ENCODE measurements at regions not wholly inside any gene's neighbourhood (a gene's known extent, or its start where the extent isn't known, plus 50 kb on each side); places are given as distances from the start of the nearest gene placed in this dataset.

DNA sequence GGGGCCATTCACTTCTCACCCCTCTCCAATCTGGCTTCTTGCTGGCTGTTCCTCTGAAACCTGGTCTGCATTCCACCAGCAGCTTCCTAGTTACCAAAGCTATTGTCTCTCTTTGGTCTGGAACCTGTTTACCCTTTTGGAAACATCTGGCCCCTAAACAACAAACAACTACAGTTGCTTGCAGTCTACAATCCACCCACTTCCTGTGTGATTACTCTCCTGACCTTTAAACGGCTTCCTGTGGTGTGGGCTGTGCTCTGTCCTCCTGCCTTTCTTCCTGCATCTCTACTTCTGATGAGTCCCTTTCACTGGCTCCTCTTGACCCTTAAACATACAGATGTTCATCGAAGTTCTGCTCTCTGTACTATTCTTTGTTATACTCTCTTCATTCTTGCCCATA is 303.8 kb downstream of the TDRD15 start:
- DNase-seq (ENCODE audit: low read depth), result no peak

- DNase-seq (ENCODE audit: low read depth), result no peak
These were observed 305.0 kb downstream of the TDRD15 start for GRCh38 chr2:21428754-21429153.

GRCh38 chr2:21429747-21430146 is 306.0 kb downstream of the TDRD15 start:
- no peak for DNase-seq (ENCODE audit: low read depth)

GRCh38 chr2:21431078-21431477 is 307.3 kb downstream of the TDRD15 start:
- DNase-seq (ENCODE audit: low read depth), result no peak

DNA sequence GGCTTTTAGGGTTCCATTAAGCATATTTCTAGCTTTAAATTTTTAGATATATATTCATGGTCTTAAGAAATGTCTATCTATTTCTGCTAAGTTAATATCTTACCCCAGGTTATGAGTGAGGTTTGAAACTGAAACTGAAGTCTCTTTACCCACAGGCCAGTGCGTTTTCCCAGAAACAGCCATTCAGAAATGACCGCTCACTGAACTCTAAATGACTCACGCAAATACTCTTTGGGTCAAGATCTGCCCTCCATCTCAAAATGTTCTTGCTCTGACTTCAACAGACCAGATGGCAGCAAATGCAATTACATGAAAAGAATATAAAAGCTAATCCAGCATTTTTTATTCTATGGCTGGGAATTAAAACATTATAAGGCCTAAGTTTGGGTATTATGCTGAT is 315.2 kb downstream of the TDRD15 start:
- DNase-seq (ENCODE audit: low read depth), result no peak

- no peak for DNase-seq (ENCODE audit: low read depth)
These were observed 317.7 kb downstream of the TDRD15 start for GRCh38 chr2:21441442-21441841.

- no peak for DNase-seq (ENCODE audit: low read depth)
These were observed 319.8 kb downstream of the TDRD15 start for GRCh38 chr2:21443494-21444105.

DNA sequence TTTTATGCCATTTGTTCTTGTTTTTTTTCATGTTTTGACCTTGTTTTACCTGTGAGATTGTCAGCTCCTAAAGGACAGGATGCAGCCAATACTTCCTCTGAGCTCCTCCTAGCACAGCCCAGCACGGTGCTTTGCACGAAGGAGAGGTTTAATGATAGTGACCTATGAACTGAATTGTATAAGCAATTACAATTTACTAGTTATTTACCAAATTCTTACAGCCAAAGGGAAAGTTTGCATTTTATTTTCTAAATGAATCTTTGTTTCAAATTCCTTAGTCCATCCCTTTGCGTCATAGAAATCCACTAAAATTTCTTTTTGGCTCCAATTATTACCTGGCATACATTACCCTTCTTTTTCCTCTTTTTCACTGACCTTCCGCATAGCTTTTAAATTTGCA is 326.1 kb downstream of the TDRD15 start:
- DNase-seq (ENCODE audit: low read depth), result no peak

DNA sequence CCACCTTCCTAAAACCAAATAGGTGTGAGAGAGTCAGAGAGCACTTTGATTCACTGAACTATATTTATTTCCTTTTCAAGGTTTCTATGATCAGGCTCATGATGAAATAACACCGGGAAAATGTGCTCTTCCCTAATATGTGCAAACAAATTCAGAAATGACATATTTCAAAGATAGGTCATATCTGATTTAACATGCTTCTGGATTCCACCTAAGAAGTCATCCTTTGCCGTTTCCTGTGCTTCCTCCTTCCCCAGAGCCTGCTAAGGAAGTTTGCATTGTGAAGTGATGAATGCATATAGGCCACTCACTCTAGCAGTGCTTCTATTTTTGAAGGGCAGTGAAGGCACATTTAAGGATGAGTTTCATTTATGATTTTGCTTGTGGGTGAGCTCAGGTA is 327.6 kb downstream of the TDRD15 start:
- DNase-seq (ENCODE audit: low read depth), result no peak

GRCh38 chr2:21452263-21452662 is 328.5 kb downstream of the TDRD15 start:
- DNase-seq (ENCODE audit: low read depth), result no peak

DNA sequence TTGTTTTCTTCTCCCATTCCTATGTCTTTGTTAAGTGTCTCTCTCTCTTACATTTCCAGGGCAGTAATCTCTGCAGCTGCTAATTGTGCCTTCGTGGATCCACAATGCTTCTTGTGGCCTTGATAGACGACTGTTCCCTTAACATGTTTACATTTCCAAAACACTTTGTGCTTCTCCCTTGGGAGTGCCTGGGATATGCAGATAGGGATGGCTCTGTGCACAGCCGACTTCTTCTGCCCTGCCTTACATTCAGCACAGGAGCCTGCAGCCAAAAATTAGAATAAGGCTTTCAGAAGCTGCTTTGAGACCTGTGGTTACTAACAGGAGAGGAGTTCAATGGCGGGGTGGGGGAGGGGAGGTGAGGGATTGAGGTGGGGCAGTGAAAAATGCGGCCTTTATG is 328.9 kb downstream of the TDRD15 start:
- no peak for DNase-seq (ENCODE audit: low read depth)

- no peak for DNase-seq (ENCODE audit: low read depth)
These were observed 330.1 kb downstream of the TDRD15 start for GRCh38 chr2:21453723-21454450.

GRCh38 chr2:21454839-21455238 is 331.1 kb downstream of the TDRD15 start:
- no peak for DNase-seq (ENCODE audit: low read depth)

GRCh38 chr2:21461754-21462240 is 338.0 kb downstream of the TDRD15 start:
- no peak for DNase-seq (ENCODE audit: low read depth)

- no peak for DNase-seq (ENCODE audit: low read depth)
These were observed 342.7 kb downstream of the TDRD15 start for GRCh38 chr2:21466341-21466927.

DNA sequence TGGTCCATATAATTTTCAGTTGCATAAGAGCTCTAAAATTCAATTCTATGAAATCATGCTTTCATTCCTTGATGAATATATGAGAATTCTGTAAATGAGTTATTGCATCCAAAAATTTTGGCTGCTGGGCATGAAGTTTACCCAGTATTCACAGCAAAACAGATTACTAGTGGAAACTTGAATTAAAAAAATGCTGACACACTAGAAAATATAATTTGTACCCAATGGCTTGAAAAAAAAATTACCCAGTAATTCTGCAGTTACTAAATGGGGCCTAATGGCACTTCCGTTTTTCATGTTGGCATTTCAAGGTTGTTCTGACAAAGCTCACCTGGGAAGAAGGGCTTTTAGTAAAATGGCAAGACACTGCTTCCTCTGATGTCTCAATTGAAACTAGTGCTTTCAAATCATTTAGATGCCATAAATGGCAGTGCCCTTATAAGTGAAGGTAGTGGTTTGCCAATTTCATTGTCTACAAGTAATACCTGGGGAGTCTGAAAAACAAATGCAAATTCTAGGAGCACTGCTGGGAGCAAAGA is 343.6 kb downstream of the TDRD15 start:
- DNase-seq (ENCODE audit: low read depth), result no peak

- DNase-seq (ENCODE audit: low read depth), result no peak
These were observed 344.1 kb downstream of the TDRD15 start for GRCh38 chr2:21467910-21468309.

- DNase-seq (ENCODE audit: low read depth), result no peak
These were observed 344.9 kb downstream of the TDRD15 start for GRCh38 chr2:21468624-21469023.

DNA sequence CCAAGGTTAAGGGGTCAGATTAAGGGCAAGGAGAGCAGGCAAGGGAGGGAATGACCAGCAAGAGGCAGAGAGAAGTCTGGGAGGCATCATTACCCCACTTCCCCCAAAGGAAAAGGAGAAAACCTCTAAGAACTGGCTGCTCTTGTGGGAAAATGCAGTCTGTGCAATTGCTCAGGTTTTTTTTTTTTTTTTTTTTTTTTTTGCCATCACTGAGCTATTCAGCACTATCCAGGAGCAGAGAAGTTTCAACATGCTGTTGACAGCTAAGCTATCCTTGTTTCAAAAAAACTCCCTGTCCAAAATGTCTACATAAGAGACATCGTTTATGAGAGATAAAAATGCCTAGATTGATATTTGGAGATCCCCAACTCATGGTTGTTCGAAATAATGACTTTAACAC is 345.4 kb downstream of the TDRD15 start:
- DNase-seq (ENCODE audit: low read depth), result no peak

DNA sequence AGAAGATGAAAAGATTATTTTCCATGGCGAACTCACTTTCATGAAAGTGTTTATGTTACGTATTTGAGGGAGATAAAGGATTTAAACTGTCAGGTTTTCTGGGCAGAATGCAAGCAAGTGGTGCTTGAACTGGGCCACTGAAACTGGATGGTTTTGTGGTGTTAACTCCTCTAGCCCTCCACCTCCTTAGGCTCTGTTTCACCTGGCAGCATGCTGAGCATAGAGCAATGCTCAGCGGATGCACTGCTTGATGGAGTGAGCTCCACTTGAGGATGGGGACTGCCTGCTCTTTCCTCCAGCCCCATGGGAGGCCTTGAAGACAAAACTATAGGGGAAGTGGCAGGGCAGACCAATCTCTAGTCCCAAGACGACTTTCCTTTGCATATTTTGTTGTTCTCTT is 345.8 kb downstream of the TDRD15 start:
- no peak for DNase-seq (ENCODE audit: low read depth)

DNA sequence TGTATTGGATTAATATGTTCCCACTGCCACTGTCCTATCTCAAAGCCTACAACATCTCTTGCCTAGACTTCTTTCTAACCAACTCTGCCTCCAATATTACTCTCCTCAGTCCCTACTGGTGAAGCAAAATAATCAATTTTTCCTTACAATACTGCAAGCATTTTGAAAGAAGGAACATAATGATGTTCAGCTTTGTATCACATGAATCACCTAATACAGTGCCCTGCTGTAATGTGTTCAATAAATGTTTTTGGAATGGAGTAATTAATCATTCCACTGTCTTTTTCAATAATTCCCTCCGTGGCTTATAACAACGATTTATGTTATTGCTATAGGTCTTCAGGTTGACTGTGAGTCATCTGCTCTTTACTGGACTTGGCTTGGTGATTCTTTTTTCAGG is 356.4 kb downstream of the TDRD15 start:
- DNase-seq (ENCODE audit: low read depth), result no peak

- no peak for DNase-seq (ENCODE audit: low read depth)
These were observed 360.9 kb downstream of the TDRD15 start for GRCh38 chr2:21484643-21485042.
